GM19043 (cell line): ENCODE measurements at regions not wholly inside any gene's neighbourhood (a gene's known extent, or its start where the extent isn't known, plus 50 kb on each side); places are given as distances from the start of the nearest gene placed in this dataset.
"Not testable (repeated sequence)": the region's sequence is repeated elsewhere in the genome, so short reads cannot be mapped to it uniquely, and the experiment has no call there.

Experiments used
- ATAC-seq: cut with Tn5 transposase; IDR thresholded peaks from one replicate; pipeline ENCODE4 v1.9.1; 2021; ENCODE audit warnings: low read depth; ENCODE audit not compliant: unreplicated experiment

DNA sequence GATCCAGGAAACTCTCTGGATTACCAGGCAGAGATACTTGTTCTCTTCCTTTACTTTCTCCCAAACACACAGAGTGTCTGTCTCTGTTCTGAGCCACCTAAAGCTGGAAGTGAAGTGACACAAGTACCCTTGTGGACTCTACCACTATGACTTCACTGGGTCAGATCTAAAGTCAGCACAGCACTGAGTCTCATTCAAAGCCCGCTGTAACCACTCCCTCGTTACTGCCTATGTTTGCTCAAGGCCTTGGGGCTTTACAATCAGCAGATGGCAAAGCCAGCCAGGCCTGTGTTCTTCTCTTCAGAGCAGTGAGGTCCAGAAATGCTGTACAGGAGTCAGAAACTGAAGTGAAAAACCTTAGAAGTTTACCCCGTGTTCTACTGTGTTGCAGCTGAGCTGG lies 588.3 kb upstream of the SEMA6D start:
- no peak for ATAC-seq

DNA sequence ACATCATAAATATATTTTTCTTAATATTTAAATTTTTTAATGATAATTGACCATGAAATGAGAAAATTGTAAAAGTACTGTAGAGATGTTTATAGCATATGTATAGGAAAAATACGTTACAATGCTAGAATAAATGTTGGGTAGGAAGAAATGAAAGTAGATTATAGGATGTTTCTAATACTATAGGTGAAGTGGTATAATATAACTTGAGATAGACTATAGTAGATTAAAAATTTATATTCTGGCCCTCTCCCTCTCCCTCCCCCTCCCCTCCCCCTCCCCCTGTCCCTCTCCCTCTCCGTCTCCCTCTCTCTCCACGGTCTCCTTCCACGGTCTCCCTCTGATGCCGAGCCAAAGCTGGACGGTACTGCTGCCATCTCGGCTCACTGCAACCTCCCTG lies 585.9 kb upstream of the SEMA6D start:
- not testable (repeated sequence) for ATAC-seq

DNA sequence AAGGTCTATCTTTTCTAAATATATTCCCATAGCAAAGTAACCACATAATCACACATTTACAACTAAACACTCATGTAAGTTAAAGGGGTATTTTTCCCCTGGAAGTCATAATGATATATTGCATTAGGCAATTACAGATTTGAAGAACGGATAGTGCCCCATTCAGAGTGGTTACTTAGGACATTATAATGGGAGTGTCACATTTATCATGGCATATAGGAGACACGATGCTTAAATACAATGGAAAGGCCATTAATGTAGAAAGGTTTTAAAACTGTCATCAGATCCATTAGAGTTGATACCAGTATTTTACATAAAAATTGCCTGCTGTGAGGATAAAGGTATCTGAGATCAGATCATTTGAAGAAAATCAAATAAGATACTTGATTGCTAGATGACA lies 582.0 kb upstream of the SEMA6D start:
- ATAC-seq = no peak

DNA sequence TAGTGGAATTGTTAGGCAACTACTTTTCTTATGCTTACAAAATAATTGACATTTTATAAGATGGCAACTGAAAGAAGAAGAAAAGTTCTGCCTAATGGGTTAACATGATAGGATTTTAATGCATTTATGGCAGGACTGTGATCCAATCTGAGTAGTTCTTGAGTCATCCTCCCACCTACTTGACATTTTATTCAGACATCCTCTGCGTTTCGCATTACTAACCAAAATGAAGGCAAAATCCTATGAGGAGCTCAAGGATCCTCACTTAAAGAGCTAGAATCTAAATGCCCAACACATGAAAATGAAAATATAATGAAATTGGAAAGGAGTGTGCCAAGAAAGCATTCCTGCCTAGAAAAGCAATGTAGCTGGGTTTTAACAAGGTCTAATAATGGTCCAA lies 581.1 kb upstream of the SEMA6D start:
- no peak for ATAC-seq

DNA sequence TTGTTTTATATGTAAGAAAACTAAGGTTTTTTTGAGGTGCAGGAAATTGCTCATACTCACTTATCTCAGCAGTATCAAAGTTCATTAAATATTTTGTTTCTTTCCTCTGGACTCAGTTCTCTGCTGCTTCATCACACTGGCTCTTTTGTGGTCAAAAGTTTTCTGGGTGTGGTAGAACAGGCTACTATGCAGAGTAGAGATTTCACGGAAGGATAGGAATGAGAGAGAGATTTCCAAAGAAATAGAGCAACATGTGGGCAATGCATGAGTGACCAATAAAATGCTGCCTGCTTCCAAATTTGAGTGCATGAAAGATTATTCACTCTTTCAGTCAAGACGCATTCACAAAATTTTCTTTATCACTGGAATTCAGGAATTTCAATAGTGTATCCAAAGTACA lies 577.3 kb upstream of the SEMA6D start:
- ATAC-seq = no peak

DNA sequence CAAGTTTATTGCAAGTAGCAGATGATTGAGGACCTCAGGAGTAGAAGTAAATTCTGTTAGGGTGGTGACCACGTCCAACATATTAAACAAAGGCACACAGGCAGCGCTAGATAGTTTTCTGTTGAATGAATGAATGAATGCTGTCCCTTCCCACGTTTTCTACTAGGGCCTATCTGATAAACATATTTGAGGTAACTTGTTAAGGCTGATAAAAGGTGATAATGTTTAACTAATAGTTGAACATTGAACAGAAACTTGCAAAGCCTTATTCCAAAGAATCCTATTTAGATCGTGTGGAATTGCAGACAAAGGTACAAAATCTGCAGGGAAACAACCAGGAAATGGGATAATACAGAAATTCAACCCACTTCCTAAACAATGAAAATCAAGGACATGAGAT lies 559.5 kb upstream of the SEMA6D start:
- ATAC-seq = no peak

DNA sequence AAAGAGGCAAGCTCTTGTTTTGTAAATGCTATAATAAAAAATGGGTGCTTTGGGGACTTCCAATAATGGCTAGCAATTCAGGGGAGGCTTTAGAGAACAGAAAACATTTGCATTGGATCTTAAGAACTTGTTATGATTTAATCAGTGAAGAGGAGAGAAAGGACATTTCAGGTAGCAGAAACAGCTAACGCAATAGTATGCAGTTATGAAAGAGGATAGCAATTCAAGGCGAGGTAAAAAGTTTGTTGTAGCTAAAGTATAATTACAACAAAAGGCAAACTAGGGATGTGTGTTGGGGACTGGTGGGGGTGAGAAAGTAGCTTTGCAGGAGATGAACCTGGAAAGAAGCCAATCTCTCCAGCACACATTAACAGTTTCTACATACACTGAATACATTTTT lies 558.7 kb upstream of the SEMA6D start:
- no peak for ATAC-seq

DNA sequence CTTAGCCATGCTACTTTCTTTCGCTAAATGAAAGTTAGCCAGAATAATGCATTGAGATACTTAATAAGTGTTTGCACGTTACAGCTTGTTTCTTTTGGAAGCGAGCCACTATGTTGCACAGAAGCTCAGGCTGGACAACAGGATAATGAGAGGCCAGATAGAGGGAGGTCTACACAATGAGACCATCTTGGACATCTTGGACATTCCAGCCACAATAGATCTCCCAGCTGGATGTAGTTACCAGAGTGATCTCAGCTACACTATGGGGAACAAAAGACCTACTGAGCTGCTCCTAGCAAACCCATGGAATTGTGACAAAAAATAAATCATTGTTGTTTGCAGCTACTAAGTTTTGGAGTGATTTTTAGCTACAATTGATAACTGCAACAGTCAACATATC lies 540.1 kb upstream of the SEMA6D start:
- ATAC-seq = no peak

DNA sequence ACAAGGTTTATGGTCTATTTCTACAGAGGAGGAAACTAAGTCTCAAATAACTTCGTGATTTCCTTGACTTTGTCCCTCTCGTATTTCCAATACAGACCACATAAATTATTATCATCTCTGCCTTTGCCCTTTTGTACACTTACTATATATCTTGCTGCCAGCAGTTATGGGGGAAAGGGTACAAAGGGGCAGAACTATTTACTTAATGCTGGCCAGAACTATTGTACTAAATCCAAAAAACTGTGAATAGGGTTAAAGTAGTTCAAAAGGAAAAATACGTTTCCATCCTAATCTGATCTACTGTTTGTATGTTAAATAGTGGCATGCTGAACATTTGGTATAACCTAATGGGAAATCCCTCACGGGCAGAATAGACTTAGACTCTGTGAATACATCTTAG lies 537.3 kb upstream of the SEMA6D start:
- no peak for ATAC-seq

DNA sequence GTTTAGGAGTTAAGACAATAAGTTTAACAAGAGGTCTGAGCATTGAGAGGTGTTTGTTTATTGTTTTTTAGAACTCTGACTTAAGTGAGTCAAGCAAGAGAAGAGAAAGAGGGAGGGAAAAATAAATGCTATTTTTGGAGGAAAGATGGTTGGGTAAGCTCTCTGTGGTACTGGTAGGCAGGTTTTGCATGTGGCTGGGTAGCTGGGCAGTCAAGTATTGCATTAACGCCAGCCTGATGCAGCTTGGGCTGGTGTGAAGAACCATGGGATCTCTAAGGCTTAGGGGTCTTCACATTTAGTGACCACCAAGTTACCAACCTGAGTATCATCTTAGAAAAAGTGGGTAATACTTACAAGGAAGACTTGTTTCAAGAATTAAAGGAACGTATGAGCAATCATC lies 534.5 kb upstream of the SEMA6D start:
- no peak for ATAC-seq

DNA sequence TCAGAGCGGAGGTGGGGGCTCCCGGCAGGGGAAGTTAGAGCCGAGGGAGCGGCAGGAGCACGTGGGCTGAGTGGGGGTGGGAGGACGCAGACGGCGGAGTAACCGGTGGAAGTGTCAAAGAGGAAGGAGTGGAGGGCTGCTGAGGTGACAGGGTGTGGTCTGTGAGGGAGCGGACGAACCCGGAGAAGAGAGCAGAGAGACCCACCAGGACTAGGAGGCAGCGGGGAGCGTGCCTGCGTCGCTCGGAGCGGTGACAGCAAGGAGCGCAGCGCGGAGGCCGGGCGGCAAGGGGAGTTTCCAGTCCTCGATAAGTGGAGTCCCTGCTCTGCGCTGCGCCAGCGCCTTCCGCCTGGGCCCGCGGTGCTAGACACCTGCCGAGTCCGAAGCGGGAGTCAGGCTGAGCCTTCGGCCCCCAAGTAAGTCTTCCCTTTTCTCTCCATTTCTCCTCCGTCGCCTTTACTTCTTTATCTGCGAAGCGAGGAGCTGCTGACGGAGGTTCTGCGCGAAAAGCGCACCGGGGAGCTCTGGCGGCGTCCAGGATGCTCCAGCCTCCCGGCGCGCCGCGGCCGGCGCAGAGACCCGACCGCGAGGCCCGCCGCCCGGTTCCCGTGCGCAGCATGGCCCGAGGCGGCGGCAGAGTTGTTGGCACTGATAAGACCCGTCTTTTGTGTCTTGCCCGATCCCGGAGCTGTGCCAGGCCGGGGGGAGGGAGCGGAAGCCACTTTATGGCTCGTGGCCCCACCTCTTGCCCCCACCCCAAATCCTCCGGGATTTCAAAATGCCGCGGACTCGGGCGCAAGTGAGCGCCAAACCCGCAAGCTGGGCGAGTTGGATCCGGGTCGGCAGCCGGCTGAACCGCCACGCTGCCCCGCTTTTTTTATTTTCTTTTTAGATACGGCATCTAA lies 533.0 kb upstream of the SEMA6D start:
- no peak for ATAC-seq

DNA sequence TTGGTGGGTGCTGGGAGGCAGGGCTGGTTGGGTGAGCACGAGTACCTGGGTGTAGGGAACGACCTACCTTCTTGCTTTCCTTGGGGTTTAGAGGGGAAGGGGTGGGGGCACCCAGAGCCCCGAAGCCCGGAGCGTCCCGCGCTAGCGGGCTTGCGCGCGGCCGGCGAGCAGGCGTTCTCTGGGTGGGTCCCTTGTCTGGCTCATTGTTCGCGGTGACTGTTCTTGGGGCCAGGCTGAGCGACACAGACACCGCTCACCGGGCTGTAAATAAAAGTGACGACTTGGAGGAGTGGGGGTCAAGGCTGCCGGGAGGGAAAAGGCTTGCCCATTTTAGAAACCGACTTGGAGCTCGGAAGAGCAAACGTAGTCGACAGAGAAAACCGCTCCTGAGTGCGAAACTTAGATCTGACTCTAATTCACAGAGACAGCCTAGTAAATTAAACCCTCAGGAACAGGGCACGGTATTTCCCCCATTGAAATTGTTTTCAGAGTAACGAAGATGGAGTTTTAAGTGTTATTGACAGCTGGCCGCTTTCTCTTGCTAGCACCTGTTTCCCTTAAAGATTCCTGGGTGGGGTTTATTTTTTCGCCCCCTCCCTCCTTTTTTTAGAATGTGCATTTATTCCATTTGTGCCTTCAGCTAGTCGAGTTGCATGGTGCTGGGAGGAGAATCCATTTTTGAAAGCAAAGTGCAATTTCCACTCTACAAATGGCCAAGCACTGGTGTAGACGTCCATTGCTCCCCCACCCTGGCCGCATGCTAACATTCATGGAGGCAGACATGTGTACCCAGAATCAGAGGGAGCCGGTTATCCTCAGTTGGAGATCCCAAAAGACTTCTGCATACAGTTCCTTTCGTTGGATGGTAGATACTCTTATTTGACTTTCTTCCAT lies 532.1 kb upstream of the SEMA6D start:
- ATAC-seq = no peak

DNA sequence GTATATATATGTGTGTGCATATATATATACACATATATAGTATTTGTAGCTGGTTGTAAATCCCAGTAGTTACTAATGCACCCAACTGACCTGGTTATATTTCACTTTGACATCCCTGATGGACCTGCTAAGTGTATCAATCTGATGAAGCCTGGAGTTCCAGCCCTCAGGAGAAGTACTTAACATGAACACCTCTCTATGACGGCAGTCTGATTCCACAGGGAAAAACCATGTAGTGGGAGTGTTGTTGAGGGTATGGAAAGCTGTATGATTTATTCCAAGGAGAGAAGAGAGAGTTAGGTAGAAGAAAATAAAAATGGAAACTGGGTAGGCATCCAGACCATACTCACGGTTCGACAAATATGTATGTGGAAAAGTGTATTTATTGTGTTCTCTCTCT lies 531.2 kb upstream of the SEMA6D start:
- ATAC-seq = no peak

DNA sequence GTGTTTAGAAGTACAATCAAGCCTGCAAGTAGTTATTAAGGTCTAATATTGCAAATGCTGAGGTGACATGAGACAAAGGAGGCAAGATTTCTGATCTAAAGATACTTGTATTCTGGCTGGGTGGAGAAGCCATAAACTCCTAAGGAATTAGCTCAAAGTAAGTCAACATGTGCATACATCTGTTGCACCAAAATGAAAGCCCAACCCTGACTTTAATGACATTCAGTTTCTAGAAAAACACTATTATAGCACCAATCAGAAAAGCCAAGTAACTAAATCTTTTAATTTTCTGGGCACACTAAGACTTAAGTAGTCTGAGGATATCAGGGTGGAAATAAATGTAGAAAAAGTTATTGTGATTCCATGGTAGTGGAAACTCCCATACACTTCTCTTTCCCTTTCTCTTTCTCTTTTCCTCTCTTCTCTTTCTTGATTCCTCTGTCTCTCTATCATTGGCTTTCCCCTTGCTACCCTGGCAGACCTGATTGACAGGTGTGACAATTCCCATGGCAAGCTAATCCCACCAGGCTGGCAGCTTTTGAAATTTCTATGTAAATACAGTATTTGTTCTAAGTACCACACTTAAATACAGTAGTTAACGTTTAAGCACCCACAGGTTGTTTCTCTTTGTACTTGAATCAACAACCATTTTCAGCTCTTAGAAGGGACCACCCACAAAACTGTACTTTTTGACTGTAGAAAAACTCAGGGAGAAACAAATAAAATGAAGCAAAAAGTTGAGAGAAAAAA lies 528.4 kb upstream of the SEMA6D start:
- no peak for ATAC-seq

DNA sequence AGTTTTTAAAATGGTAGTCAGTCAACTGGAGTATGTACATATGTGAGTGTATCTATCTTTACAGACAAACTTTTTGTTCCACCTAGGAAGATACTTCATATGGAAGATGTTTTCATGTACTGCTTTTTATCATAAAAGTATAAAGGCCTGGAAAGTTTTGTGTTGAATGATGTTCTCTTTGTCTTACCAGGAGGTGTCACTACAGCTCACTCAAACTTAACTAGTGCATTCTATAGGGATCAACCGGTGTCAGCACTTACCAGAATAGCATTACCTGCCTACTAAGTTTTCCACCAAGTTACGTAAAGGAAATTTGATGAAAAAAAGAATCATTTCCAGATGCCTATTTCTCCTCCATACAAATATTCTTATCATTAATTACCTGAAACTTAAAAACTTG lies 522.6 kb upstream of the SEMA6D start:
- no peak for ATAC-seq

DNA sequence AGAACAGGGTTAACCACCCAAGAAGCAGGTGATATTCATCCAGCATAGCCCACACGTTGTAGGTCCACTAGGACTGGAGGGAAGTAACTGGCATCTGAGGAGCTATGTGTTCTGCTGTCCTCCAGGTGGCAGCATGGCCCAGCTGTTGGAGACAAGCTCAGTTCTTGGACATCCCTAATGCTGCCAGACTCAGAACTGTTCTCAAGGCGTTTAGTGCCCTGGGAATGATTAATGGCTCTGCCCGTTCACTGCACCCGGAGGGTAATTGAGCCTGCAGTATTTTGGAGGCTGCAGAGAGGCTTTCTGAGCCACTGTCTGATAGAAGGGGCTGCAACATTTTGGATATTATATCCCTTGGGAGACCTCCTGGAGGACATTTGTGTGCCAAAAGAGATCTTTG lies 521.3 kb upstream of the SEMA6D start:
- peak; percentile 74 for ATAC-seq

DNA sequence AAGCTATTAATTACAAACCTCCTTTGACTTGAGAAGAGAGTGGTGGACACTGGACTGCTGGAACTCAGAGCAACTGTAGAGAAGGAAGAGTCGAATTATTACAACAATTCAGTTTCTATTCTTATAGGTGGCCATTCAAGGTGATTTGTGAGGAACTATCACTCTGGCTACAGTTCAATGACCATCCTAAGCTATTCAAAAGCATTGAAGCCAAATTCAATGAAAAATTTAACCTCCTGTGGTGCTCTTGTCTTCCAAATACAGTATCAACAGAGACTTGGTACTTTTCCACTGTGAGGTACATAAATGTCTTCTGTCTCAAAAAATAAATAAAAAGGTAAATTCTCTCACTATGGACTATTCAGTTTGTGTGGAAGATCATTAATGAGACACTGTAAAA lies 513.3 kb upstream of the SEMA6D start:
- ATAC-seq = no peak

DNA sequence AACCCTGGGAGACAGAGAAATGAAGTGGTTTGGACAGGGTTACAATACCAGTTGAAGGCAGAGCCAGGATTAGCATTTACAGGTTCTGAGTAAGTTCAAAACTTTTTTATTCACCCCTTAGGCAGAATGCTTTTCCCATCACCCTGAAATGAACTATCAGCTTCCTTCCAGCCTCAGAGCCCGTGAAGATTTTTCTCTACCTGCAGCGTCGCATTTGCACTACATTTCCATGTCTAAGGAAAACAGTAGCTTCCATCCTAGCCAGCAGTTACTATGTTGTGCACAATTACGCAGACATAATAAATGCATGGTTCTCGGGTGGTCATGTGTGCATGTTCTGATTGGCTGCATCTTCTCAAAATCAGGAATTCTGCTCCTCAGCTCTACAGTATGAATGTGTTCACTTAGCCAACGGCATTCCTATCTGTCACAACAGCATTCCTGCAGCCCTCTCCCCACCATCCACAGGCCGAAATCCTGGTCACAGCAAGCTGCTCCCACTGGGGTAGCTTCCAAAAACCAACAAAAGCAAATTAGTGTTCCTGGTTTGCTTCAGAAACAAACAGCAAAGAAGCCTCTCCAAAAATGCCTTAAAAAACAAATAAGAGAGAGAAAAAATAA lies 510.8 kb upstream of the SEMA6D start:
- ATAC-seq = no peak

DNA sequence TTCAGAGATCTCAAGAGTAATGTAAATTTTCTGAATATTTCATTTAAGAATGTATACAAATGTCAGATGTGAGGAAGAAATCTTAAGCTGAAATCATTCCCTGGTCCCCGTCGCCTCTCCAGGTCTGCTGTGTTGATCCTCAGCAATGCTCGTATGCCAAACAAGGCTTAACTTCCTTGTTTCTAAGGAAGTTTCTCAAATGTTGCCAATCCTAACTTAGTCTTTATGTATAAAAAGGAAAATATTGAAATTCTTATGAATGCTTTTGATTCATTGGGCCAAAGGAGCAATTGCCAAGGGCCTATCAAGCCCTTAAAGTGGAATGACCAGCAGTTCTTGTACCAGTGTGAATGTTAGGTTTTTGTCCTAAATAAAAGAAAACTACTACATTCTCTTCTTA lies 507.7 kb upstream of the SEMA6D start:
- no peak for ATAC-seq

DNA sequence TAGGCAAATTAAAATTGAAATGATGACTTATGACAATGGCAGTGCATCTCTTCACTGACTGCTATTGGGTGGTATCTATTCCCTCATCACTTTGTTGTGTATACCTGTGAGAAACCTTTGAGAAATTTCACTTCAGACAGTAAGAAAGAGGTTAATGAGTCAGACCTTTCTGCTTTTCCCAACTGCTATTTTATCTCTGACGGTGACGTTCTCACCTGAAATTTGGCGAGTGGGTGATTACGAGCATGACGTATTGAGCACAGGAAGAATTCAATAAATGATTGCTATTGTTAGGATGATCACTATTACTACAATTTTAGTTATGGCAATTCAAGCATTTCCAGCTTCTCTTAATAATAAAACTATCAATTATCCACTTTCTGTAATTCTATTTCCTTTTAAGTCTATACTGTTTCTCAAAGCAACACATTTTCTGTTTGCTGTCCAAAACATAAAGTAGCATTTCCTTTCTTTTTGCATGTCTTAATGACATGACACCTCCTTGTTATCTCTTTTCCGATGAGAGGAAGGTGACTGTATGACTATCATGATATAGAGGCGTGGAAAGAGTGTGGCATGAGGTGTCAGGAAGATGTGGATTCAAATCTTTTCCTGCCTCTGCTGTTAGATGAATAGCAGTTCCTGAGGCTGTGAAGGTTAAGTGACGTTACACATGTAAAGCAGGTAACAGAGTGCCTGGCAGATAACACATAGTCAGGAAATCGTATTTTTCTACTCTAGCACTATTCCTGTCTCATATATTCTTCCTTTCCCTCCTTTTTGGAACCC lies 504.9 kb upstream of the SEMA6D start:
- ATAC-seq = no peak
